GM18498 (cell line): ENCODE measurements at regions not wholly inside any gene's neighbourhood (a gene's known extent, or its start where the extent isn't known, plus 50 kb on each side); places are given as distances from the start of the nearest gene placed in this dataset.
"Not testable (repeated sequence)": the region's sequence is repeated elsewhere in the genome, so short reads cannot be mapped to it uniquely, and the experiment has no call there.

ENCODE experiments used
- ATAC-seq: cut with Tn5 transposase; IDR thresholded peaks from one replicate; pipeline ENCODE4 v1.9.1; 2021; ENCODE audit warnings: mild to moderate bottlenecking, moderate library complexity; ENCODE audit not compliant: unreplicated experiment

- no peak for ATAC-seq
Observed at GRCh38 chr7:39758234-39758970, 135.0 kb downstream of the RALA start.

- no peak for ATAC-seq
Observed at GRCh38 chr7:39761449-39761848, 138.1 kb downstream of the RALA start.

GRCh38 chr7:39762466-39762865, 139.1 kb downstream of the RALA start:
- ATAC-seq, result not testable (repeated sequence)

GRCh38 chr7:39762881-39763280, 139.5 kb downstream of the RALA start:
- not testable (repeated sequence) for ATAC-seq

GRCh38 chr7:39765833-39766232, 142.5 kb downstream of the RALA start:
- ATAC-seq, result not testable (repeated sequence)

GRCh38 chr7:39768439-39768838, 145.1 kb downstream of the RALA start:
- not testable (repeated sequence) for ATAC-seq

- not testable (repeated sequence) for ATAC-seq
Observed at GRCh38 chr7:39774341-39774851, 151.0 kb downstream of the RALA start.

GRCh38 chr7:39781557-39781956, 158.2 kb downstream of the RALA start:
- not testable (repeated sequence) for ATAC-seq

- not testable (repeated sequence) for ATAC-seq
Observed at GRCh38 chr7:39786440-39786839, 163.1 kb downstream of the RALA start.

GRCh38 chr7:39791035-39791434, 159.0 kb upstream of the CDK13 start:
- not testable (repeated sequence) for ATAC-seq

- not testable (repeated sequence) for ATAC-seq
Observed at GRCh38 chr7:39791911-39792310, 158.1 kb upstream of the CDK13 start.

GRCh38 chr7:39793026-39793425, 157.0 kb upstream of the CDK13 start:
- not testable (repeated sequence) for ATAC-seq

GRCh38 chr7:39793851-39794250, 156.2 kb upstream of the CDK13 start:
- not testable (repeated sequence) for ATAC-seq

- ATAC-seq, result not testable (repeated sequence)
Observed at GRCh38 chr7:39796947-39797346, 153.1 kb upstream of the CDK13 start.

- not testable (repeated sequence) for ATAC-seq
Observed at GRCh38 chr7:39798077-39798476, 152.0 kb upstream of the CDK13 start.

- no peak for ATAC-seq
Observed at GRCh38 chr7:39808796-39809481, 141.1 kb upstream of the CDK13 start.

GRCh38 chr7:39810204-39810642, 139.8 kb upstream of the CDK13 start:
- no peak for ATAC-seq

GRCh38 chr7:39810710-39811109, 139.3 kb upstream of the CDK13 start:
- ATAC-seq, result no peak

- ATAC-seq, result no peak
Observed at GRCh38 chr7:39811161-39811614, 138.9 kb upstream of the CDK13 start.

- ATAC-seq, result no peak
Observed at GRCh38 chr7:39816462-39817060, 133.5 kb upstream of the CDK13 start.

GRCh38 chr7:39819514-39819913, 130.5 kb upstream of the CDK13 start:
- no peak for ATAC-seq
